Colon (tissue), 2 donors: ENCODE measurements at regions not wholly inside any gene's neighbourhood (a gene's known extent, or its start where the extent isn't known, plus 50 kb on each side); places are given as distances from the start of the nearest gene placed in this dataset.
"Not testable (repeated sequence)": the region's sequence is repeated elsewhere in the genome, so short reads cannot be mapped to it uniquely, and the experiment has no call there.

Experiments used
- FAIRE-seq: peaks from 2 replicates; lab custom pipeline; 2012; peaks lifted over from hg19 to GRCh38; lab: Jason Lieb, UNC
- donor health status: control.
- donor health status: control.

DNA sequence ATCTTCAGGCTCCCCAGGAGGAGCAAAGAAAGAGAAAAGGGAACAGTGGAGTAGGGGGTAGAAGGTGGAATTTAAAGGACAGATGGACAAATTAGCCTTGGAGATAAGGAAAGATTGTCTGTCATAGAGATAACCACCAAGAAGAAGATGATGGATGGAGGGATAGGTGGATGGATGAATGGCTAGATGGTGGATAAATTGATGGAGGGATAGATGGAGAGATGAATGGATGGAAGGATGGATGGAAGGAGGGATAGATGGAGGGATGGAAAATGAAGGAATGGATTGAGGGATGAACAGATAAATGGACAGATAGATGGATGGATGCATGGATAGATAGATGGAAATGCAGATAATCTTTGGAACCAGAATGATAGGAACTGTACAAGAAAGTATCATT is 102.8 kb downstream of the TNFAIP3 start:
- no peak for FAIRE-seq

DNA sequence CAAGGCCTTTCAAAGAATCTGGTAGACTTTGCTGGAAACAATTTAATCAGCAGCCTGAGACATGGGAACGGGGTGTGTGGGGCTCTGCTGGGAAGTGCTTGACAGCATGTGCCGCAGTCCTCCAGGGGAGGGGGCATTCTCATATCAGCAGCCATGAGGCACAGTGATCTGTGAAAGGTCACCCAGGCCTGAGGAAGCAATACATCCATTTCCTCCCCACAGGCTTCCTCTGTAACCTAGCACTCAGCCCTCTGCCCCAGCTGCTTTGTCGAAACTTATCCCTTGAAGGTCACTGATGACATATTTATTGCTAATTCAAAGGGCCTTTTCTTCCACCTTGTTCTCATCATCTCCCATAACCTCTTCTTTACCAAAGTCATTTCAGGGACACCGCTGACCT is 103.3 kb downstream of the TNFAIP3 start:
- FAIRE-seq, result no peak

GRCh38 chr6:137973201-137973600 is 106.1 kb downstream of the TNFAIP3 start:
- FAIRE-seq, result no peak

GRCh38 chr6:137975188-137975940 is 108.3 kb downstream of the TNFAIP3 start:
- FAIRE-seq, result no peak

- no peak for FAIRE-seq
Measured at GRCh38 chr6:137976430-137976829, 109.4 kb downstream of the TNFAIP3 start.

GRCh38 chr6:137977206-137977605 is 110.1 kb downstream of the TNFAIP3 start:
- FAIRE-seq, result no peak

- FAIRE-seq, result no peak
Measured at GRCh38 chr6:137977814-137978213, 110.8 kb downstream of the TNFAIP3 start.

DNA sequence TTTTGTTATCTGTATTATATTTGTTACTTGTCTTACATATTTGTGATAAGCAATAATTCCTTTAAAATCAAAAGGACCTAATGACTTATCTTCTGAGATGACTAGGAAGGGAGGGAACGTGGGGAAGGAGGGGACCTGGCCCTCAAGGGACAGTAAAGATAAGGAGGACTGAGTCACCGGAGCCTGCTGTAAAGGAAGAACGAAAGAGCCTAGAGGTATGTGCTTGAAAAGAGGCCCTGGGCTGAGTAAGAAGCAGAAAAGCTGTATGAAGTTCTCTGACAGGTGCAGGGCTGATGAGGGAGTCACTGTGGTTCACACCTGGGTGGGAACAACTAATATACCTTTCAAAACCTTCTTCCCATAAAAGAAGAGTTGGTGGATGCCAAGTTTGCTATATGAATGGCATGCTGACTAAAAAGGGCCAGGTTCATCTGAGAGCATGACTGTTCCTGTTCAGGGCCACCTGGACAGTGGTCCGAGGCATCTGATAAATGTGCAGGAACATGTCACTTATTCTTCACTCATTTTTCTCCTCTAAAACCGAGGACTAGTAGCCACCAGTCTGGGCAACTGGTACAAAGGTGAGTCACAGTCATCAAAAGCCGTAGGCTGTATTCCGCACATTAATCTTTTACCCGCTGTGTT is 111.3 kb downstream of the TNFAIP3 start:
- no peak for FAIRE-seq

DNA sequence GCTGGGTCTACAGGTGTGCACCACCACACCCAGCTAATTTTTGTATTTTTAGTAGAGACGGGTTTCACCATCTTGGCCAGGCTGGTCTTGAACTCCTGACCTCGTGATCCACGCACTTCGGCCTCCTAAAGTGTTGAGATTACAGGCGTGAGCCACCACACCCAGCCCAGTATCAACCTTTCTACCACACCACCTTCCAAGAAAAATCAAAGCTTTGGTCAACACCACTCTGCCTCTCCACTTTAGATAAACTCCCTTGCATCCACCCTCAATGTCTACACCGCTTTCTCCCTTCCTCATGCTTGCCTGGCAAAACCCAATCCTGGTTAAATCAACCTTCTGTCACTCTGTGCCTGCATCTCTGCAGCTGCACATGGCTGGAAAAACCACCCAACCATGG is 112.2 kb downstream of the TNFAIP3 start:
- FAIRE-seq, result not testable (repeated sequence)

DNA sequence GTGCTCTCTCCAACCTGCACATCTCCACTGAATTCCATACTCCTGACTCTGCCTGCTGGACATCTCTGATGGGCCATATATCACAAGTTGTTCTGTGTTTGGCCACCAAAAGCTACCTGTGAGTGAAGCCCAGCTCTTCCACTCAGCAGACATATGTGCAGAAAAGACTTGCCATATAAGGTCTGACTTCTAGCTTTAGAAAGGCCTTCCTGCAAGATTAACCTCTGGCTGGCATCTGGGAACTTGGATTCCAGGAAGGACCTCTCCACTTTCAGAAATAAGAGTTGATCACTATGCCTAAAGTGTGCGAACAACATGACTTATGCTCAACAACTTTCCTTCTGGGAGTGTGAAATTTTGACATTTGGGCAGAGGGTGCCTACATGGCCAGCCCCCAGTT is 113.7 kb downstream of the TNFAIP3 start:
- no peak for FAIRE-seq

DNA sequence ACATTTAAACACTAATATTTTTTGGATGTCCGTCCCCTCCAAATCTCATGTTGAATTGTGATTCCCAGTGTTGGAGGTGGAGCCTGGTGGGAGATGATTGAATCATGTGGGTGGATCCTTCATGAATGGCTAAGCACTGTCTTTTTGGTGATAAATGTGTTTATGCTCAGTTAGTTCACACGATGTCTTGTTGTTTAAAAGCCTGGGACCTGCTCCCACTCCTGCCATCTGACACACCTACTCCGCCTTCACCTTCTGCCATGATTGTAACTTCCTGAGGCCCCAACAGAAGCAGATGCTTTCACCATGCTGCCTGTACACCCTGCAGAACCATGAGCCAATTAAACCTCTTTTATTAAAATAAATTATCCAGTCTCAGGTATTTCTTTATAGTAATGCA is 114.7 kb downstream of the TNFAIP3 start:
- FAIRE-seq, result no peak

GRCh38 chr6:137982418-137983189 is 115.5 kb downstream of the TNFAIP3 start:
- no peak for FAIRE-seq

GRCh38 chr6:137983269-137983668 is 116.2 kb downstream of the TNFAIP3 start:
- FAIRE-seq, result no peak

DNA sequence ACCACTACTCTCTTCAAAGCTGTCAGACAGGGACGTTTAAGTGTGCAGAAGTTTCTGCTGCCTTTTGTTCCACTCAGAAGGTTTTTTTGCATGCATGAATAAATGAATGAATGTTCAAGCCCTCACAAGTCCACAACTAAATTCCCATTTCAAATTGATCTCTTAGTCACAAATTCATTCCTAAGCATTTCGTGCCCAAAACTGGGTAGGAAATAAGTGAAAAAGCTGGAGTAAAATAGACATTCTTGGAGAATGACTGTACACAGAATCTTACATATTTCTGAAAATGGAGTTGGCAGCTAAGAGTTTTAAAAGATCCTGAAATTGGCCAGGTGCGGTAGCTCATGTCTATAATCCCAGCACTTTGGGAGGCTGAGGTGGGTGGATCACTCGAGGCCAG is 117.6 kb downstream of the PERP start:
- FAIRE-seq, result no peak

DNA sequence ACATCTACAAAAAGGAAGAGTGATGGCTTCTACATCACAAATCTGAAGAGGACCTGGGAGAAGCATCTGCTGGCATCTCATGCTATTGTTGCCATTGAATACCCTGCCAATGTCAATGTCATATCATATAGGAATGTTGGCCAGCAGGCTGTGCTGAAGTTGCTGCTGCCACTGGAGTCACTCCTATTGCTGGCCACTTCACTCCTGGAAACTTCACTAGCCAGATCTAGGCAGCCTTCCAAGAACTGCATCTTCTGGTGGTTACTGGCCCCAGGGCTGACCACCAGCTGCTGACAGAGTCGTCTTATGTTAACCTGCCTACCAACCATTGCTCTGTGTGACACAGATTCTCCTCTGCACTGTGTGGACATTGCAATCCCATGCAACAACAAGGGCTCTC is 111.8 kb downstream of the PERP start:
- no peak for FAIRE-seq

GRCh38 chr6:137998461-137999019 is 108.7 kb downstream of the PERP start:
- FAIRE-seq, result no peak

GRCh38 chr6:137999815-138000214 is 107.4 kb downstream of the PERP start:
- no peak for FAIRE-seq

GRCh38 chr6:138000941-138001340 is 106.3 kb downstream of the PERP start:
- FAIRE-seq, result no peak

GRCh38 chr6:138001750-138002349 is 105.4 kb downstream of the PERP start:
- FAIRE-seq, result peak; percentile 28

DNA sequence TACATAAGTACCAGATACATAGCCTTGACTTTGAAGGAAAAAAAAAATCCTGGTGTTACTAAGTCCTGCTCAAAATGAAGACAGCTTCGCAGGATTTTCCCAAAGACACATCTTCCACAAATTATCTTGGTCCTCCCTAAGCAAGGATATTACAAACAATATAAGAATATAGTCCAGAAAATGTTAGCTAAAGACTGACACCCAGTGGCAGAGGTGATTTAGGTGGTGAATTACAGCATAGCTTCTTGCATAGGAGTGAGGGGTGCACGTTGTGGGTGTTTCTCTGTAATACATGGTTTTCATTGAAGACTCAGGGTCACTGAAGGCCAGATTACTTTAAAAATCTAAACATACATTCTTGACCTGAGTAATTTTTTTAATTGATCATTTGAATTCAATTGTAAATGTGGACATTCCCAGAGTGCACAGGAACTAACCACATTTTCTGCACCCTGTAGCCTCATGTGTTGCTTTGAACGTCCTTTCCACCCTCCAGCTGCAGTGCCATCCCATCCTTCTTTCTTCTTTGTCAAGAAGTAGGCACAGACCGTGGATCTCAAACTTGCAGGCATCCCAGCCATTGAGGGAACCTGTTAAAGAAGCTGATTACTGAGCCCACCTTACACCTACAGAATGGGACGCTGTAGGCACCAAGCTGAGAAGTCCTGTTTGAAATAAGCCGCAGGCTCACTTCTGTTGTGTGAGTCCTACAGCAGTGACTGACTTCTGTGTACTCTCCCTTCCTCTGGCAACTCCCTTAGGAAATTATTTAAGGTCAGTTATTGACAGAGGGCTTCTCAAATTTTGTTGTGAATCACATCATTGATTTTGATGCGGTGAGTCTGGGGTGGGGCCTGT is 102.6 kb downstream of the PERP start:
- no peak for FAIRE-seq

- no peak for FAIRE-seq
Measured at GRCh38 chr6:138005846-138006245, 101.4 kb downstream of the PERP start.
